ENCODE measurements at regions not wholly inside any gene's neighbourhood (a gene's known extent, or its start where the extent isn't known, plus 50 kb on each side); places are given as distances from the start of the nearest gene placed in this dataset.
"Not testable (repeated sequence)": the region's sequence is repeated elsewhere in the genome, so short reads cannot be mapped to it uniquely, and the experiment has no call there.

GRCh38 chr9:88628114-88628513, 93.1 kb downstream of the NXNL2 start:
- no peak for TF ChIP-seq CTCF (IDR thresholded peaks at IDR 0.05)
- H3K36me3 ChIP-seq (ENCODE audit: low read depth), result no peaks in the 10 kb centered on the region
- DNase-seq (no peak), ATAC-seq (no peak)
- intact Hi-C loops (cut with DNase I, micrococcal nuclease), result no loop called here
- H3K4me1 ChIP-seq (ENCODE audit: low read depth), result no peaks in the 10 kb centered on the region
- H3K9me3 ChIP-seq, result peaks cover 4% of the 10 kb centered on the region
- H3K4me3 ChIP-seq, result no peak overlapping the region

DNA sequence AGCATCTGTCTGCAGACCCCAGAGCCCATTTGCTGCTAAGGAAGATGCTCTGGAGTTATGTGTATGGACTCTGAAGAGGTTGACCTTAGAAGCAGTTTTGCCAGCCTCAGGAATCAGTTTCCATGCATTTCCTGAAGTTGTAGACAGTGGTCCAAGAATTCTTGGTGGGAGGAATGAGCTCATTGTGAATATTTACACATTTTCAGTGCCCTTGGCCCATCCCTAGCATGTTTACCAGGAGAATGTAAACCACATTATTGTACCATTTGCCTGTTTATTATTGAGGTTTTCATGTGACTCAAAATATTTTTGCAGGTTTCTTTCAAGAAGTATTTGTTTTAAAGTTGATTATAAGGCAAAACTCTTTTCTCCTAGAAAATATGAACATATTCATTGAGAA, 93.8 kb downstream of the NXNL2 start:
- intact Hi-C loops (cut with DNase I, micrococcal nuclease), result no loop called here
- H3K4me3 ChIP-seq, result no peak overlapping the region
- no peaks in the 10 kb centered on the region for H3K36me3 ChIP-seq (ENCODE audit: low read depth)
- ATAC-seq (no peak), DNase-seq (no peak)
- no peaks in the 10 kb centered on the region for H3K4me1 ChIP-seq (ENCODE audit: low read depth)
- H3K9me3 ChIP-seq, result peaks cover 6% of the 10 kb centered on the region
- no peak for TF ChIP-seq CTCF (IDR thresholded peaks at IDR 0.05)

DNA sequence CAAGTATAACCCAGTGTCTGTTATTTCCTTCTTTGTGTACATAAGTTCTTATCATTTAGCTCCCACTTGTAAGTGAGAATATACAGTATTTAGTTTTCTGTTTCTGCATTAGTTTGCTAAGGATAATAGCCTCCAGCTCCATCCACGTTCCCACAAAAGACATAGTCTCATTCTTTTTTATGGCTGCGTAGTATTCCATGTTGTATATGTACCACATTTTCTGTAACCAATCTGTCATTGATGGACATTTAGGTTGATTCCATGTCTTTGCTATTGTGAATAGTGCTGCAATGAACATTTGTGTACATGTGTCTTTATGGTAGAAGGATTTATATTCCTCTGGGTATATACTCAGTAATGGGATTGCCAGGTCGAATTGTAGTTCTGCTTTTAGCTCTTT, 95.6 kb downstream of the NXNL2 start:
- H3K9me3 ChIP-seq; DNase-seq; H3K4me1 ChIP-seq (ENCODE audit: low read depth); intact Hi-C loops (cut with DNase I, micrococcal nuclease); H3K36me3 ChIP-seq (ENCODE audit: low read depth); ATAC-seq; H3K4me3 ChIP-seq: not testable (repeated sequence)

DNA sequence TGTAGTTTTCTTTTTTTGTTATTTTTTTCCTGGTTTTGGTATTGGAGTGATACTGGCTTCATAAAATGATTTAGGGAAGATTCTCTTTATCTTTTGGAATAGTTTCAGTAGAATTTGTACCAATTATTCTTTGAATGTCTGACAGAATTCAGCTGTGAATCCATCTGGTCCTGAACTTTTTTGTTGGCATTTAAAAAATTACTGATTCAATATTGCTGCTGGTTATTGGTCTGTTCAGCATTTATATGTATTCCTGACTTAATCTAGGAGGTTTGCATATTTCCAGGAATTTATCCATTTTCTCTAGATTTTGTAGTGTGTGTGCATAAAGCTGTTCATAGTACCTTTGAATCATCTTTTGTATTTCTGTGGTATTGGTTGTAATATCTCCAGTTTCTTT, 100.2 kb downstream of the NXNL2 start:
- Histone ChIP-seq H3K36me3 (ENCODE audit: low read depth) (no peaks in the 10 kb centered on the region), H3K4me3 (no peak overlapping the region), H3K4me1 (ENCODE audit: low read depth) (no peaks in the 10 kb centered on the region), H3K9me3 (peaks cover 11% of the 10 kb centered on the region)
- no peak for ATAC-seq
- TF ChIP-seq CTCF (IDR thresholded peaks at IDR 0.05), result no peak
- DNase-seq, result no peak
- intact Hi-C loops (cut with DNase I, micrococcal nuclease), result no loop called here

GRCh38 chr9:88641456-88642240, 106.7 kb downstream of the NXNL2 start:
- peaks cover 2% of the 10 kb centered on the region for H3K9me3 ChIP-seq
- H3K4me3 ChIP-seq, result no peak overlapping the region
- ATAC-seq (no peak), DNase-seq (no peak)
- no peaks in the 10 kb centered on the region for H3K36me3 ChIP-seq (ENCODE audit: low read depth)
- no peaks in the 10 kb centered on the region for H3K4me1 ChIP-seq (ENCODE audit: low read depth)
- TF ChIP-seq CTCF (IDR thresholded peaks at IDR 0.05), result no peak
- intact Hi-C loops (cut with DNase I, micrococcal nuclease), result no loop called here

DNA sequence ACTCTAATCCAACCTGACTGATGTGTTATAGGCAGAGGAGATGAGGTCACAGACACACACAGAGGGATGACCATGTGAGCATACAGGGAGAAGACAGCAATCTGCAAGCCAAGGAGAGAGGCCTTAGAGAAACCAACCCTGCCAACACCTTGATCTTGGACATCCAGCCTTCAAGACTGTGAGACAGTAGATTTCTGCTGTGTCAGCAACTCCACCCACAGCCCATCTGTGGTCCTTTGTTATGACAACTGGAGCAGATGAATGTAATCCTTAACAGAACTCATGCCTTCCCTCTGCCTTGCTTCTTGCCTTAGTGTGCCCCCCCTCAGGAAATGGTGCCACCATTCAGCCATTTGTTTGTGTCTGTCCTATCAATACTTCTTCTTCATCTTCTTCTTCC, 107.4 kb downstream of the NXNL2 start:
- intact Hi-C loops (cut with DNase I, micrococcal nuclease), result no loop called here
- H3K36me3 ChIP-seq (ENCODE audit: low read depth), result no peaks in the 10 kb centered on the region
- no peak for TF ChIP-seq CTCF (IDR thresholded peaks at IDR 0.05)
- no peaks in the 10 kb centered on the region for H3K9me3 ChIP-seq
- no peak overlapping the region for H3K4me3 ChIP-seq
- DNase-seq, result no peak
- no peaks in the 10 kb centered on the region for H3K4me1 ChIP-seq (ENCODE audit: low read depth)
- ATAC-seq, result no peak

Measured in mucosa of descending colon (tissue), 3 donors.